HCT116 (cell line): ENCODE measurements at regions not wholly inside any gene's neighbourhood (a gene's known extent, or its start where the extent isn't known, plus 50 kb on each side); places are given as distances from the start of the nearest gene placed in this dataset.

Source experiments
- EGR1 ChIP-seq: IDR thresholded peaks from 2 replicates; pipeline ENCODE4 v1.6.1; 2012; ENCODE audit warnings: low read depth
- ELF1 ChIP-seq: IDR thresholded peaks from 2 replicates; pipeline ENCODE4 v1.6.1; 2012; ENCODE audit warnings: low read depth, borderline replicate concordance
- POLR2A ChIP-seq: IDR thresholded peaks from 2 replicates; pipeline ENCODE4 v1.7.0; 2011; ENCODE audit warnings: borderline replicate concordance; ENCODE audit not compliant: insufficient read depth, insufficient read length; ENCODE audit errors: extremely low read depth
- TCF7L2 ChIP-seq: IDR thresholded peaks from 2 replicates; pipeline ENCODE4 v1.7.0; 2011; ENCODE audit warnings: borderline replicate concordance, inconsistent platforms; ENCODE audit not compliant: insufficient read depth, insufficient read length; ENCODE audit errors: extremely low read depth
- YY1 ChIP-seq: IDR thresholded peaks from 2 replicates; pipeline ENCODE4 v1.6.1; 2011; ENCODE audit warnings: low read length, low read depth, moderate library complexity, mild to moderate bottlenecking; ENCODE audit not compliant: insufficient replicate concordance; ENCODE audit errors: extremely low read depth
- TF ChIP-seq, protein P1 (sequence below), 3 experiments: fragments of 200-600 bp in 1 of 3; sonication (generic) in 1 of 3; IDR thresholded peaks in 2 of 3; conservative IDR thresholded peaks in 1 of 3; 2 replicates each; pipeline ENCODE4 v1.5.1; 2012 to 2017; ENCODE audit warnings: low read depth in 2 of 3, low read length in 2 of 3, antibody characterized with exemption in 1 of 3, borderline replicate concordance in 1 of 3, control low read depth in 1 of 3, mild to moderate bottlenecking in 1 of 3, mixed read lengths in 1 of 3, mixed run types in 1 of 3, moderate library complexity in 1 of 3; ENCODE audit not compliant: insufficient read depth in 1 of 3

DNA sequence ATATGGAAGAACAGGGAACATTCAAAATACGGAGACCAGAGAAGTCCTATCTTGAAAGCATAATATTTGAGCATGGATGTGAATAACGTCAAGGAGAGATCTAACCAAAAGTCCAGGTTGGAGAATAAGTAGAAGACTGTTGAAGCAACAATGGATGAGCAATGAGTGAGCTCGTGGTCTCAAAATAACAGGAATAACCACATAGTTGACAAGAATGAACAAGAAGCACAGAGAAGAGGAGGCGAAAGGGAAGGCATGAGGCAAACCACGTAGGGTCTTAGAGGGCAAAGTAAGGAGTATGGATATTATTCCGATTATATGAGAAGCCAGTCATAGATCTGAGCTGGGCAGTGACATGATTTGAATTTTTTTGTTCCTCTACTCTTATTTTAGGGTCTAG lies 710.2 kb downstream of the BRINP1 start:
- TF ChIP-seq POLR2A (no peak), TCF7L2 (no peak), ELF1 (no peak), YY1 (no peak), EGR1 (no peak)
- TF ChIP-seq, protein P1, sequence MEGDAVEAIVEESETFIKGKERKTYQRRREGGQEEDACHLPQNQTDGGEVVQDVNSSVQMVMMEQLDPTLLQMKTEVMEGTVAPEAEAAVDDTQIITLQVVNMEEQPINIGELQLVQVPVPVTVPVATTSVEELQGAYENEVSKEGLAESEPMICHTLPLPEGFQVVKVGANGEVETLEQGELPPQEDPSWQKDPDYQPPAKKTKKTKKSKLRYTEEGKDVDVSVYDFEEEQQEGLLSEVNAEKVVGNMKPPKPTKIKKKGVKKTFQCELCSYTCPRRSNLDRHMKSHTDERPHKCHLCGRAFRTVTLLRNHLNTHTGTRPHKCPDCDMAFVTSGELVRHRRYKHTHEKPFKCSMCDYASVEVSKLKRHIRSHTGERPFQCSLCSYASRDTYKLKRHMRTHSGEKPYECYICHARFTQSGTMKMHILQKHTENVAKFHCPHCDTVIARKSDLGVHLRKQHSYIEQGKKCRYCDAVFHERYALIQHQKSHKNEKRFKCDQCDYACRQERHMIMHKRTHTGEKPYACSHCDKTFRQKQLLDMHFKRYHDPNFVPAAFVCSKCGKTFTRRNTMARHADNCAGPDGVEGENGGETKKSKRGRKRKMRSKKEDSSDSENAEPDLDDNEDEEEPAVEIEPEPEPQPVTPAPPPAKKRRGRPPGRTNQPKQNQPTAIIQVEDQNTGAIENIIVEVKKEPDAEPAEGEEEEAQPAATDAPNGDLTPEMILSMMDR (IDR thresholded peaks at IDR 0.05 in 2 of 3, conservative IDR thresholded peaks at IDR 0.05 in 1 of 3; ENCODE audit: borderline replicate concordance in 1 of 3, insufficient read depth in 1 of 3, low read depth in 2 of 3, low read length in 2 of 3): no peak
